Cardiac muscle cell (in vitro differentiated cells and primary cell): ENCODE measurements at regions not wholly inside any gene's neighbourhood (a gene's known extent, or its start where the extent isn't known, plus 50 kb on each side); places are given as distances from the start of the nearest gene placed in this dataset.
A peak's percentile ranks its signal among the peaks of the same experiment; 100 is the strongest.

Experiments used
- DNase-seq, 2 donors: peaks; one replicate each; pipeline versions ENCODE4 v3.0.0 to v3.0.0-alpha.2; 2010 to 2017; ENCODE audit warnings: low read depth in 1 of 2, low spot score in 1 of 2
- H3K27ac ChIP-seq: fragments of 200-600 bp; sonication (generic); 2 replicates; pipeline ENCODE4 v1.5.1; 2016
- H3K27me3 ChIP-seq: fragments of 200-600 bp; sonication (generic); 2 replicates; pipeline ENCODE4 v1.6.0; 2016; ENCODE audit warnings: control low read depth
- H3K36me3 ChIP-seq: fragments of 200-600 bp; sonication (generic); 2 replicates; pipeline ENCODE4 v1.5.1; 2016; ENCODE audit warnings: control low read depth
- H3K4me1 ChIP-seq: fragments of 200-600 bp; sonication (generic); 2 replicates; pipeline ENCODE4 v1.8.1; 2017; ENCODE audit warnings: low read depth, mild to moderate bottlenecking, mixed run types
- H3K4me3 ChIP-seq: fragments of 200-600 bp; sonication (generic); 2 replicates; pipeline ENCODE4 v1.5.1; 2016; ENCODE audit warnings: mild to moderate bottlenecking
- H3K9me3 ChIP-seq: fragments of 200-600 bp; sonication (generic); 2 replicates; pipeline ENCODE4 v1.5.1; 2017; ENCODE audit warnings: low read depth, mild to moderate bottlenecking, control low read depth
- TF ChIP-seq, protein P1 (sequence below): IDR thresholded peaks from 2 replicates; pipeline ENCODE4 v1.5.1; 2012; ENCODE audit warnings: low read depth, mild to moderate bottlenecking, low read length

DNA sequence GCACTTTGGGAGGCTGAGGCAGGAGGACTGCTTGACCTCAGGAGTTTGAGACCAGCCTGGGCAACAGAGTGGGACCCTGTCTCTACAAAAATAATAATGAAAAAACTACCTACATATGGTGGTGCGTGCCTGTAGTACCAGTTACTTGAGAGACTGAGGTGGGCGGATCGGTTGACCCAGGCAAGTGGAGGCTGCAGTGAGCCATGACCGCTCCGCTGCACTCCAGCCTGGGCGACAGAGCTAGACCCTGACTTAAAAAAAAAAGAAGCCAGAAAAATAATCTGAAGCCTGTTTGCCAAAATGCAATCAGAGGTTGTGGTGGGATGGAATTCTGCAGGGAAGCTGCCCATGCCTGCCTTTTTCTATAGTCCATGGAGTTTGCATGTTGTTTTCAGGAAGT lies 50.4 kb upstream of the GGTA1 start:
- no peaks in the 10 kb centered on the region for H3K9me3 ChIP-seq

DNA sequence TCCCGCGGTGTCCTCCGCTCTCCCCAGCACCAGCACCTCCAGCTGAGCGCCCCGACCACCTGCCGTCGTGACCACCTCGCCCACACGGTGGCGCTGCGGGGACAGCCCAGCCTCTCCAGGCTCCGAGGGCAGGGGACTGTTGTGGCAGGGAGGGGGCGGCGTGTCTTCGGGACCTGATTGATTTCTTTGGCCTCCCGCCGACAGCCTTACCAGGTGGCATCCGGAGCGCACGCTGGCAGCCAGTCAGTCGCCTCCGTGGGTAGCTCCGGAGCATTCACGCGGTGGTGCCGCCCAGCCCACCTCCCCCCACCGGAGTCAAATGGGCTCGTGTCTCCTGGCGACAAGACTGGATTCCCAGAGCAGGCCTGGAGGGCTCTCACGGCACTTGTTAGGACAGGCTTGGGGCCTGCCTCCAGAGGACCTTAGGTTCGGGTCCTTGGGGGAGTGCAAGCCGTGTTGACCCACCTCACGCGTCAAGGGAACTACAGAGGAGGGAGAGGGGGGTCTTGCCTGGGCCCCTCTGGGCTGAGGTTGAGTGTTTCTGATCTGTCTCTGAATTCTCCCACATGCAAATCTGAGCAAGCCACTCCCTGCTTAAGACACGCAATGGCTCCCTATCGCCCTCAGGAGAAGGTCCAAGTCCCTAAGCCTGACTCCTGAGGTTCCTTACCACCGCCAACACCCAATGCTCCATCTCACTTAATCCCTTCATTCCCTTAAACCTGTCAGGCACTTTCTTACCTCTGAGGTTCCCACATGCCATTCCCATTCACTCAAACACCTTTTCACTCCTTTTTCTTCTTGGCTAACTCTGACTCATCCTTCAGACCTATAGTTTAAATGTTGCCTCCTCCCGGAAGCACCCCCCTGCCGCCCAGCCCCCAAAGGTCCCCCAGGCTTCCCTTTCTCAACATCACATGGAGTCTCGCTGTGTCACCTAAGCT lies 51.2 kb upstream of the GGTA1 start:
- H3K36me3 ChIP-seq: no peaks in the 10 kb centered on the region
- H3K27ac ChIP-seq: no peak overlapping the region
- no peaks in the 10 kb centered on the region for H3K27me3 ChIP-seq
- TF ChIP-seq, protein P1, sequence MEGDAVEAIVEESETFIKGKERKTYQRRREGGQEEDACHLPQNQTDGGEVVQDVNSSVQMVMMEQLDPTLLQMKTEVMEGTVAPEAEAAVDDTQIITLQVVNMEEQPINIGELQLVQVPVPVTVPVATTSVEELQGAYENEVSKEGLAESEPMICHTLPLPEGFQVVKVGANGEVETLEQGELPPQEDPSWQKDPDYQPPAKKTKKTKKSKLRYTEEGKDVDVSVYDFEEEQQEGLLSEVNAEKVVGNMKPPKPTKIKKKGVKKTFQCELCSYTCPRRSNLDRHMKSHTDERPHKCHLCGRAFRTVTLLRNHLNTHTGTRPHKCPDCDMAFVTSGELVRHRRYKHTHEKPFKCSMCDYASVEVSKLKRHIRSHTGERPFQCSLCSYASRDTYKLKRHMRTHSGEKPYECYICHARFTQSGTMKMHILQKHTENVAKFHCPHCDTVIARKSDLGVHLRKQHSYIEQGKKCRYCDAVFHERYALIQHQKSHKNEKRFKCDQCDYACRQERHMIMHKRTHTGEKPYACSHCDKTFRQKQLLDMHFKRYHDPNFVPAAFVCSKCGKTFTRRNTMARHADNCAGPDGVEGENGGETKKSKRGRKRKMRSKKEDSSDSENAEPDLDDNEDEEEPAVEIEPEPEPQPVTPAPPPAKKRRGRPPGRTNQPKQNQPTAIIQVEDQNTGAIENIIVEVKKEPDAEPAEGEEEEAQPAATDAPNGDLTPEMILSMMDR: peak; percentile 91
- H3K4me1 ChIP-seq: peaks cover 4% of the 10 kb centered on the region
- no peaks in the 10 kb centered on the region for H3K9me3 ChIP-seq
- peak overlapping the region; percentile 2 for H3K4me3 ChIP-seq
- DNase-seq: peak; percentile 68 to 89

More for the DNA sequence above, 50.4 kb upstream of the GGTA1 start:
- Histone ChIP-seq H3K4me3 (no peak overlapping the region), H3K27me3 (no peaks in the 10 kb centered on the region), H3K36me3 (no peaks in the 10 kb centered on the region), H3K4me1 (peaks cover under 1% of the 10 kb centered on the region), H3K27ac (no peak overlapping the region)
- TF ChIP-seq, protein P1: no peak
- DNase-seq: no peak

DNA sequence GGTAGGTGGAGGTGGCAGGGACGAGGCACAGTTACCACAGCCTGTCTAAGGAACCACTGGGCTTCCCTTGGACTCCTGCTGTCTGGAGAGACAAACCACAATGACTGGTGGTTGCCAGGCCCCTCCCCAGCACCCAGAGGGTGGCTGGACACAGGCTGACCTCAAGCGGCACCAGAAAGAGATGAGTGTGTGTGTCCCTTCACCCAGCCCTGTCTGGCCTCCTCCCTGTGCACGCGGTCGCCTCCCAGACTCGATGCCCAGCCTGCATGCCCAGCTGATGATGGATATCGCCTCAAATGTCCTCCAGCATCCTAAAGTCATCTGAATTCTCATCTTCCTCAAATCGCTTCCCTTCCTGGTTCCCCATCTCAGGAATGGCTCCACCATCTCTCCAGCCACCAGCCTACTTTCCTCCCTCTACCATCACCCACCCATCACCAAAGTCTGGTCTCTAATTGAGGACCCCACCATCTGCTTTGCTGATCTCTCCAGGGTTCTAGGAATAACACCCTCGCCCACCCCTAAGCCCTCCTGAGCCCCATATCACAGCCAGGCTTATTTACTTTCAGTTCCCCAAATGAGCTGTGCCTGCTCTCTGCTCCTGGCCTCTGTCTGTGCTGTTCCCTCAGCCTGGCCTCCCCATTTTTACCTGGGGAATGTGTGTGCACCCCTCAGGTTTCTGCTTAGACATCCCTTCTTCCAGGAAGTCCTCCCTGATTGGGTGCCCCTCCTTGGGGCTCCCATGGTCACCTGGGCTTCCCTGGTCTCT lies 52.5 kb upstream of the GGTA1 start:
- Histone ChIP-seq H3K4me1 (peaks cover 4% of the 10 kb centered on the region), H3K27ac (no peak overlapping the region), H3K27me3 (no peaks in the 10 kb centered on the region), H3K36me3 (no peaks in the 10 kb centered on the region), H3K9me3 (no peaks in the 10 kb centered on the region), H3K4me3 (no peak overlapping the region)
- DNase-seq: no peak
- TF ChIP-seq, protein P1: no peak

DNA sequence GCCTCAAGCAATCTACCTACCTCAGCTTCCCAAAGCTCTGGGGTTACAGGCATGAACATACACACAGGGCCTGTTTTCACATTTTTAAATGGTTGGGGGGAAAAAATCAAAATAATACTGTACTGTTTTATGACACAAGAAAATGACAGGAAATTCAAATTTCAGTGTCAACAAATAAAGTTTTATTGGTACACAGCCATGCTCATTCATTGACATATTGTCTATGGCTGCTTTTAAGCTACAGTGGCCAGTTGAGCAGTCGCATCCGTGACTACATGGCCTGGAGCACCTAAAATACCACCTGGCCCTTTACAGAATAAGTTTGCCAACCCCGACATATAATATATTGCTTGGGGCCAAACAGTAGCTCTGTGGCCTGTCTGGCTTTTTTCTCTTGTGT lies 56.4 kb upstream of the GGTA1 start:
- H3K4me1 ChIP-seq: peaks cover 17% of the 10 kb centered on the region
- no peaks in the 10 kb centered on the region for H3K36me3 ChIP-seq
- no peak overlapping the region for H3K27ac ChIP-seq

DNA sequence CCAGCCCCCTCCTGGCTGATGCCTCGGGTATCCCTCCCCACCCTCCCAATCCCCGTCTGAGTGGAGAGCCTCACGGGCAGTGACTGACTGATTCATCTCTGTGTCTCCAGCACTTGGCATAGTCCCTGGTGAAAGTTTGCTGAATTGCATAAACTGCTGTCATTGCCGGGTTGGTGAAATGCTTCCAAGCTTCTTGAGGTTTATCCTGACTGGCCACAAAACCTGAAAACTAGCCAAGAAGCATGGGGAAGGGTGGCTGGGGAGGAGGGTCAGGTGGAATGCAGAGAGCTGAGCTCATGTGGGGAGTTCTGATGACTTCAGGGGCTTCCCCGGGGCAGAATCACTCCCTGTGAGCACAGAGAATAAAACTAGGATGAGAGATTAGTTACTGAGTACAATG lies 56.9 kb upstream of the GGTA1 start:
- Histone ChIP-seq H3K27me3 (no peaks in the 10 kb centered on the region), H3K4me3 (no peak overlapping the region), H3K36me3 (no peaks in the 10 kb centered on the region), H3K9me3 (no peaks in the 10 kb centered on the region), H3K27ac (no peak overlapping the region), H3K4me1 (peaks cover 17% of the 10 kb centered on the region)
- peak in 1 of 2 donors; percentile 97 for DNase-seq
- TF ChIP-seq, protein P1: no peak

More for the DNA sequence above, 56.4 kb upstream of the GGTA1 start:
- Histone ChIP-seq H3K27me3 (no peaks in the 10 kb centered on the region), H3K9me3 (no peaks in the 10 kb centered on the region), H3K4me3 (no peak overlapping the region)
- TF ChIP-seq, protein P1: no peak
- no peak for DNase-seq
